ENCODE measurements at regions not wholly inside any gene's neighbourhood (a gene's known extent, or its start where the extent isn't known, plus 50 kb on each side); places are given as distances from the start of the nearest gene placed in this dataset.
"Not testable (repeated sequence)": the region's sequence is repeated elsewhere in the genome, so short reads cannot be mapped to it uniquely, and the experiment has no call there.

DNA sequence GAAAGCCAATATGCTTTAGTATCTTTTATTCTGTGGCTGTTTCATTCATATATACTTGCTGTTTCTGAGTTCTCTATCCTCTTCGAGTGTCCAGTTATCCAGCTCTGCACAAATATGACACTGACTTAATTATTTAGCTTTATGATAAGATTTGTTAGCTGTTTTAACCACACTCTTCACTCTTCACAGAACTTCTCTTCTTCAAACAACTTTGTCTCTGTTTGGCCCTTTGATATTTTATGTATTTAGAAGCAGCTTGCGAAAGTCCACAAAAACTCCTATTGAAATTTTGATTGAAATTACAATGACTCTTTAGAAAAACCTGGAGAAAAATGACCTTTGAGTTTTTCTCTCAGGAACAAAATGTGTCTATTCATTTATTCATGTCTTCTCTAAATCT lies 407.0 kb downstream of the CPS1 start:
- DNase-seq = no peak

DNA sequence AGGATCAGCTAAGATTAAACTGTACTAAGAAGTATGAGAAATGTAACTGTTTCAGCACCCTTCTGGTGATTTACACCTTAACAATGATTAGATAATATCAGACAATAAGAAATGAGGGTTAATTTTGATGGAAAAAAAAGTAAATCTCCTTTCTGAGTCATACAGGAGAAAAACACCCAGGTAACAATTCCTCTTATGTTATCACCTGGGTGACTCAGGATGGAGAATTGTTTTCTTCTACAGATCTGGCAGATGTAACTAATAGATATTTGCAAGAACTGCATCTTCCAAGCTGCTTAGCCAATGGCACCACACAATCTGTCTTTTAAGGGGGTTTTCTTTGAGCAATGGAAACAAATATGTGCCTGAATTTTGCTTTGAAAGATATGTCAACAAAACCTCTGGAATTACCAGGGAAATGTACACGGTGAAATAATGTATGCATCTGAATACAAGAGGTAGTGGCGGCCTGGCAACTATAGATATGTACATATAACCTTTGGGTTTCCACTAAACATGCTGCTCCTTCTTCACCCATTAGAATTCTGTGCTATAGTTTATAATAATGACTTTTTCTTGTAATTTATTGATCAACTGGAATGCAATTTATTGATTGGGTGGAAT lies 407.9 kb downstream of the CPS1 start:
- no peak for DNase-seq

DNA sequence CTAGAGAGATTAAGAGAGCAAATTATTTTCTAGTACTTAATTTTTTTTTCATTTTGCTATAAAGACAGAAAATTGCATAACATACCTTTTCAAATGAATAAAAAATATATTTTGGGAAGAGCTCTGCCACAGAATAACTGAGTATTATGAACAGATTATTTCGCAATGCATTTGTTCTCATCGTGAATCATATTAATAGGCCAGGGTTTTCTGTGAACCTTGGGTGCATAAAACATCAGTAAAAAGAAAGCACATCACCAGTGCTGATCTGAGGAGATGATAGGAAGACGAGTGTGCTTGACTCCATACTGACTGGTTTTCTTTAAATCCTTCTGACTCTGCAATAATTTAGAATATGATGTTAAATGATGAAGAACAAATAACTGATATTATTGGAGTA lies 409.1 kb downstream of the CPS1 start:
- DNase-seq = no peak

DNA sequence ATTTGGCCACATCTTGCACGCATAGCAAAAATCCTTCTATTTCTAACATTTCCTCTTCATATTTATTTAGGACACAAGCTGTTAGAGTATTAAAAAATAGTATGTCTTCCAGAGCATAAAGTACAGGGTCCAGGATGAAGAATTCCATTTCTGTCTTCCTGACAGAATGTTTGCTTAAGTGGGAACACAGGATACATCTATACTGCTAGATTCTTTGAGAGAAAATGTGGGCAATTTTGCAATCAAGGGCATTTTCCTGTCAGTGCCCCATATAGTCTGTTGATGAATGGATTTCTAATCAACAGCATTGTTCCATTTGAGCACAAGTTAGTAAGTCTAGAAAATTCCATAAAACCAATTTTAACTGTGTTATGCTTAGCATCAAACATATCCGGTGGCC lies 409.9 kb downstream of the CPS1 start:
- no peak for DNase-seq

DNA sequence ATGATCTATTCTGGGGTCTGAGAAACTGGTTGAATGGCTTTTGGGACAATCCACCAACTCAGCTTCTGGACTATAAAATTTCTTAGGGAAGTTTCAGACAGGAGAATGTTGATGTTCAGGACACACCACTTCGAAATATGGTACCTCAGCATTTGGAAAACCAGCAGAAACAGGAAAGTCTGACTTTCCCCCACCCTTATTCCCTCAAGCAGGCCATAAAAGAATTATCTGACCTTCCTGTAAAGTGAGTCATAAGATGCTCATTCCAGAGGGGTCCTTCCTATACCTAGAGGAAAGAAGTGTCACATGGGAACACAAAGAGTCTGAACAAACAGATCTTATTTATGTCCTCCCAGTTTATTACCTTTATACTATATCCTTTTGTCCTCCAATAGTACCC lies 415.0 kb downstream of the CPS1 start:
- DNase-seq = no peak

DNA sequence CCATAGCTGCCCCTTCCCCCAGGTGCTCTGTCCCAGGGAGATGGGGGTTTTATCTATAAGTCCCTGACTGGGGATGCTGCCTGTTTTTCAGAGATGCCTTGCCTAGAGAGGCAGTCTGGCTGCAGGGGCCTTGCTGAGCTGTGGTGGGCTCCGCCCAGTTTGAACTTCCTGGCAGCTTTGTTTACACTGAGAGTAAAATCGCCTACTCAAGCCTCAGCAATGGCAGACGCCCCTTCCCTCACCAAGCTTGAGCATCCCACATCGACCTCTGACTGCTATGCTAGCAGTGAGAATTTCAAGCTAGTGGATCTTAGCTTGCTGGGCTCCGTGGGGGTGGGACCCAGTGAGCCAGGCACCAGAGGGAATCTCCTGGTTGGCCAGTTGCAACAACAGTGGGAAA lies 430.4 kb downstream of the CPS1 start:
- DNase-seq = not testable (repeated sequence)

DNA sequence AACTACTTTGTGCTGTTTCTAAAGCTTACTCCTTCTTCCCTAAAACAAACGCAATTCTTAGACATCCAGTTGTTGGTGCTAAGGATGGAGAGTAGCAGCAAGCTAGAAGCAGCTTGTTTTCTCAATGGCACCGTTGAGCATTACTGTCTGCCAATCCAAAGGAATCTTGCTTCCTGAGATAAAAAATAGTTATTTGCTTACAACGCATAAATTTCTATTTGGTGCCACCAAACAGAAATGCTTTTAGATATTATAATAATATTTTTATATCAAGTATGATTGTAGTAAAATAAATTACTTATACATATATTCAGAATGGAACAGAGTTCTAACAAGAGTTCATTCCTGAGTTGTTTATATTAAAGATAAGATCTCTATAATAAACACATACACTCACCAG lies 434.7 kb downstream of the CPS1 start:
- DNase-seq = no peak

DNA sequence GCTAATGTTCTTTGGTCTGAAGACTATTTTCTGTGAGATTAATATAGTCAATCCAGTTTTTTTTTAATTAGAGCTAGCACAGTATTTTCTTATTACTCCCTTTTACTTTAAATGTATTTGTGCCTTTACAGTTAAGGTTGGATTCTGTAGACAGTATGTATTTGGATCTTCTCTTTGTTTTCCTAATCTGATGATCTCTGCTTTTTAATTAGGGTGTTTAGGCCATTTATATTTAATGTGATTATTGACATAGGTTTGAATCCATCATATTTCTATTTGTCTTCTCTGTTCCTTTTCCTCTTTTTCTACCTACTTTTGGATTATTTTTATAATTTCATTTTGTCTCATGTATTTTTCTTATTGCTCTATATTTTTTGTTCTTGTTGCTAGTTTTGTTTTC lies 437.7 kb downstream of the CPS1 start:
- DNase-seq = no peak

DNA sequence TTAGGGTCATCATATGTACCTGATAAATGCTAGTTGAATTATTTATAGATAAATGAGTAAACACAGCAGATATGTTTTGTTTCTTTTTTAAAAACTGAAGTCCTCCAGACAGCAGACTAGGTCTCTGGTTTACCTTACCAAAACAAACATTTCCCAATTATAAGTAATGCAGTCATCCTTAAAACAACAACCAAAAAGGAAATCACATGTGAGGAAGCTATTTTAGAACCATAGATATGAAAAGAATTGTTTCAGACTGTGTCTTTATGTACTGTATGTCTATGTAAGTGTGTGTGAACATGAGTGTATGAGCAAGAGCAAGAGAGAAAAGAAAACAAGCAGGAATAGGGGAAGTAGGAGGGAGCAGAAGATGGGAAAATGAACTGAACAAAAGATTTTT lies 441.0 kb downstream of the CPS1 start:
- no peak for DNase-seq

DNA sequence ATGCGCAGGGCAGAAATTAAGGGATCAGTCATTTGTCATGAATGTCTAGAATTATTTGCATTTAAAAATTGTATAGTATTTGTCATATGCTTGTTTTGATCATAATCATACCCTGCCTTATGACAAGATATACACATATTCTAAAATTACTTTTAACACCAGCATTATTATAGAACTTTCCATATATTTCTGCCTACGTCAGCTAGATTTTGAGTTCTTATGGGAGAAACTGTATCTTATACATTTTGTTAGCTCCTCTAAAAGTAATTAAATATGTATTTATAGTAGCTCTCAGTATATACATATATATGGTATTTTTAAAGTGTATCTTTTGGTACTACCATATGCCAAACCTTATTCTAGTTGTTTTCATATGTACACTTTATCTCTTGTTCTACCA lies 441.9 kb downstream of the CPS1 start:
- DNase-seq = no peak

DNA sequence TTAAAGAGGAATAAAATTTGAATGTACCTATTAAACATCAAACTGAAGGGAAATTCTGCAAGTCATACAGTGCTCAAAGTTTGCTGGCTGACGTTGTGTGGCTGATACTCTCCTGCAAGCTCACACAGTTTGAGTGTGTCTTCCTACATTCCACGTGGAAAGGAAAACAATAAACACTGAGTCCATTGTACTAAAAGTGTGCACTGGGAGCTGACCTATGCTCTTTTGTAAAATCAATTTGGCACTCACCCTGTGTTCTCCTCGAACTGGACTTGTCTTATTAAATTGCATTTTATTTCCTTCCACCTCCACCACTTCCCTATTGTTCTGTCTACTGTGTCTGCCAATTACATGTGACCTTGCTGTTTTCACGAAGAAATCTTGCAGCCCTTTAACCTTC lies 458.0 kb downstream of the CPS1 start:
- DNase-seq = no peak

DNA sequence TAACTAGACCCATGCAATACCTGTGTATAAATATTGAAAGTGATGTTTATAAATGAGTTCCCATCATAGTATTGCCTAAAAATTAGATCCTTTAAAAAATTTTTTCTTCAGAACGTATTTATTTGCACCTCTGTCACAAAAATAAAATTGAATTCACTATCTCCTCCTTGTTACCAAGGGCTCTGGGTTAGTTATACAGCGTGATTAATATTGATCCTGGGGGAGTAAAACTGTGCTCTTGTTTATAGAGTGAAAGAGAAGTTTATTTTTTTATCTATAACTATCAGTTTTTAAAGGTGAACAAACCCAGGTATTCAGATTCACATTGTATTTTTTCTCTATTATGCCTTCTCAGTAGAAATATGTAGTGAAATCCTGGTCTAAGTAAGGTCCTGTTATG lies 458.5 kb downstream of the CPS1 start:
- DNase-seq = no peak

DNA sequence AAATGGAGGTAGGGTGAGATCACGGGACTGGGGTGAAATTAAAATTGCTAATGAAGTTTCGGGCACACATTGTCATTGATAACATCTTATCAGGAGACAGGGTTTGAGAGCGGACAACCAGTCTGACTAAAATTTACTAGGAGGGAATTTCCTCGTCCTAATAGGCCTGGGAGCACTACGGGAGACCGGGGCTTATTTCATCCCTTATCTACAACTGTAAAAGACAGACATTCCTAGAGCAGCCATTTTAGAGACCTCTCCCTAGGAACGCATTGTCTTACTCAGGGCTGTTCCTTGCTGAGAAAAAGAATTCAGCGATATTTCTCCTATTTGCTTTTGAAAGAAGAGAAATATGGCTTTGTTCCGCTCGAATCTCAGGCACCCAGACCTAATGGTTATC lies 468.7 kb downstream of the CPS1 start:
- not testable (repeated sequence) for DNase-seq

DNA sequence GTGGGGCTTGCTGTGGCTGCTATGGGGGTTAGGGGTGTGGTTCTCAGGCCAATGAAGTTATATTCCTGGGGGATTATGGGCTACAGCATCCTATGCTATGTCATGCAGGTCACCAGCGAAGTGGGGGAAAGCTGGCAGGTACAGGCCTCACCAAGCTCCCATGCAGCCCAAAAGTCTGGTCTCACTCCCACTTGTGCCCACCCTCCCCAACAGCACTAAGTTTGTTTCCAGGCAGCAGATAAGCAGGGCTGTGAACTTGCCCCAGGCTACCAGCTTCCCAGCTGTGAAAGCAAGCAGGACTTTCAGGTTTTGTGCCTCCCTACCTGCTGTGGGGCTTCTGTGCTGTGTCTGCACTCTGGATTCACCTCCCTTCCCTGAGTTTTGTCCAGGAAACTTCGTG lies 469.7 kb downstream of the CPS1 start:
- no peak for DNase-seq

DNA sequence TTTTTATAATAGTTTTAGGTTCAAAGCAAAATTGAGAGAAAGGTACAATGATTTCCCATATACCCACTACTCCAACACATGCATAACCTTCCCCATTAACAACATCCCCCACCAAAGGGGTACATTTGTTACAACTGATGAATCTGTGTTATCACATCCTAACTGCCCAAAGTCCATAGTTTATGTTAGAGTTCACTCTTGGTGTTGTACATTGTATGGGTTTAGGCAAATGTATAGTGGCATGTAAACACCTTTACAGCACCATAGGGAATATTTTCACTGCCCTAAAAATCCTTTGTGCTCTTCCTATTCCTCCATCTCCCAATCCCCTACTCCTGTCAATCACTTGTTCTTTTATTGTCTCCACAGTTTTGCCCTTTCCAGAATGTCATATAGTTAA lies 471.6 kb downstream of the CPS1 start:
- no peak for DNase-seq

DNA sequence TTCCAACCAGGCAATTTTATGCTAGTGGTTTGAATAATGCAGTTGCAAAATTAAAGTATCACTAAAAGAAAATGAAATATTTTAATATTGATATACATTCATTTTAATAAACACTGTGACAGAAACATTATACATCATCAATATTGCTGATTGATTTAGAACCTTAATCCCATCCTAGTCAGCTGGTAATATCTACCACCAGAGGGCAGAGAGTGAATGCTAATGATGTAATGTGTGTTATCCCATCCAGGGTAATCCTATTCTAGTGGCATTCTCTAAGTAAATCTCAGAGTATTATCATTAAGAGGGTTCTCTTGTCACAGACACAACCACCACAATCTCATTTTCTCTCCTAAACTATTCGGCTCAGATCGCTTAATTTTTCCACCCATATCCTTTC lies 477.4 kb downstream of the CPS1 start:
- no peak for DNase-seq

DNA sequence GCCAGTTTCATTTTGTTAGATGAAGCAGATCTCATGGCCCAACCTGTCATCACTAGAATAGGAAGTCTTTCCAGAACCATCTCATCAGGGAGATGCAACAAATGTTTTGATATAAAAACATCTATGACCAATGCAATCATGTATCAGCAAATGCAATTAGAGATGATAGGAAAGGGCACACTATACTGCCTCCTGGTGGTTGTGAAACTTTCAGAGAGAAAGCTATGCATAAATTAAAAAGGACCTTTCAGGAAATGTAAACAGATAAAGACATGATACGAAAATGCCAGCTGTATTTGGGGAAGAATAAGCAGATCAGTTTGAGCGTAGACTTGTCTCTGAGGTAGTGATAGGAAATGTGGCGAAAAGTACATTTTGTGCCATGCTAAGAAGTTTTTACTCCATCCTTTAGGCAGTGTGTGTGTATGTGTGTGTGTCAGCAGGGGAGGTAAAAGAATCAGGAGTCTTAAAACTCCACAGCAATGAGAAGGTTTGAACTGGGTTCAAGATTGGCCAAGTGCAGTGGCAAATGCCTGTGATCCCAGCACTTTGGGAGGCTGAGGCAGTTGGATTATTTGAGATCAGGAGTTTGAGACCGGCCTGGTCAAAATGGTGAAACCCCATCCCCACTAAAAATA lies 479.3 kb downstream of the CPS1 start:
- DNase-seq = peak; percentile 23

DNA sequence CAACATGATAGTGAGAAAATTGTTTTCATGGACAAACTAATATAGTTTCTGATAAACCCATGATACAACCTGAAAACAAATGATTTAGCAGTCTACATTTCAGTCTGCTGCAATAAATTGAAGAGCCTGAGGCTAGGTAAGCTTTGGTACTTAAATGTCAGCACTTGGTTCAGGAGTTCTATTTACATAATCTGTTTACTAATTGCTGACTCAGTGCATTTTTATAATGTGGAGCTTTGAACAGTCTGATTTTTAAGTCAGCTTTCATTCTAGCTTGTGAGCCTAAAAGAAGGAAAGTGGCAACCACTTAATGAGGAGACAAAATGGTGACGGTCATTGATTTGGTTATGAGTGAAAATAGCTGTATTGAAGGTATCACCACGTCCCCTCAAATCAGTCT lies 488.6 kb downstream of the CPS1 start:
- no peak for DNase-seq

DNA sequence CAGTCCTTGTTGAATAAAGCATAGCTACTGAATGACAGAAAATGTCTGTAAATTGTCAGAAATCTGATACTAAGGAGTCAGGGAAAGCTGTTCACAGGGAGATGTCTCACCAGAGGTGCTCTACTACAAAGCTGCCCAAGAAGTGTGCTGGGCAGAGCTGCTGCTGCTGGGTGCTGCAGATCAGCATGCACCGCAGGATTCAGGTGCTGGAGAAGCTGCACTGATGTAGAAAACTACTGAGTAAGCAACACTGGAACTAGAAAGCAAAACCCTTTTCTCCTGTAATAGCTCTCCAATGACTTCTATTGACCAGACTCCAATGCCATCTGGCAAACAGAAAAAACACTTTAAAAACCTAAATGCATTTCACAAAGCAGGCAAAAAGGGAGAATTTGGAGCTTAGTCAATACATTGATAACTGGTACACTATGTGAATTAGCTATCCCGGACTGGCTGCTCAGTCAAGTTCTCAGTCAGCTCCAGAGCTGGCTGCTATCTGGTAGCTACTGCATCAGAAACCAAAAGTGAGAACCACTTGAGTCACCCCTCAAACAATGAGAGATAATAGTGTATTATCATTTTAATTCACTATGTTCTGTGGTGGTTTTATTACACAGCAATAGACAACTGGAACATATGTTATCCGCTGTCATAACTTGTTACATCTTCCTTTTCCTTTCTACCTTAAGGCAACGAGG lies 493.1 kb downstream of the CPS1 start:
- DNase-seq = no peak

DNA sequence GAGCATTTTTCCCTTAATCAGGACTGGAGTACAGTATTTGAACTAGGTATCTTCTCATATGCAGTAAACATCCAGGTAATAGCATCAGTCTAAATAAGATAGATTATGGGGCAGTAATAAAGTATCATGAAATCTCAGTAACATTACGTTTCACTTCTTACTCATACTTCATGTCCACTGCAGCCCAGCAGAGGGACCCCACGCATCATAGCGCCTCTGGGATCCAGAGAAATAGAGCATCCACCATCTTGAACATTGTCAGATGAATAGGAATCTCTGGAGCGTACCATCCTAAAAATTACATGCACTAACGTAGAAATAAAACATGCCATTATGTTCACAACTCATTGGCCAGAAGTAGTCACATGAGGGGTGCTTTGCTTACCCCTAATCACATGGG lies 499.0 kb downstream of the CPS1 start:
- peak; percentile 42 for DNase-seq

DNA sequence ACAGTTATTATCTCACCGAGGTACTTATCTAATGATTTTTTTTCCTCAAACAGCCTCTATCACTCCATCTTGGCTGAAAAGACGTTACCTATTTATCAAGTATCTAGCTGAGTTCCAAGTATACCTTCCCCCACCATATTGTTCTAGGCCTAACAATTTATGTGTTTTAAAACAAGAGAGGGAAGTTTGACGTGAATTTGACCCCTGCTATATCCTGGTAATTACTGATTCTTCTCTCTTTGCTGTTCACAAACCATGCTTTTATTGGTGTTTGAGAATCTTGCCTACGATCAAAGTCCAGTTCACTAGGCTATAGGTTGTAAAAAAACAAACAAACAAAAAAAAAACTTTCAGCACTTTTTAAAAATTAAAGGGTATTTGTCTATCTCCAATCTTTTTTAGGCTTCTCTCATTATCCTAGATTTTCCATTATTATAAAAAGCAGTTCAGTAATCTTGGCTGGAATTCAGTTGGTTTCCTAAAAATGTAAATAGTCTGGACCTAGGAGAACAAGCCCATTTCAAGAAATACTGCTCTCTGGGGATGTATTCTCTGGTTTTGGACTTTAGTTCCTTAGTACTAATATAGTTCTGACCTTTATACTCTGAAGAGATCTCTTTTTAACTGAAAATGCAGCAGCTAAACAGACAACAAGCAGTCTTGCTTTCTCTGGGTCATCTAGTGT lies 505.4 kb downstream of the CPS1 start:
- DNase-seq = no peak

DNA sequence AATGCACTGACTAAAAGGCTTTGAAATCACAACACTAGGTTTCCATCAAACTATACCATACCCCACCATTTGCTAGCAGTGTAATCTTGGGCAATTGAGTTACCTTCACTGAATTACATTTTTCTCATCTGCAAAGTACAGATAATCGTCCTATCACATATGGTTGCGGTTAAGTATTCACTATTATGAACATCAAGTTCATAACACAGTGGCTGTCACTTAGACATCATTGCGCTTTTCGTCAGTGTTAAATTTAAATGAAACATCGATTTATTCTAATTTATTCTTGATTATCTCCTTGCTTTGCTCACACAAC lies 505.9 kb downstream of the CPS1 start:
- no peak for DNase-seq

DNA sequence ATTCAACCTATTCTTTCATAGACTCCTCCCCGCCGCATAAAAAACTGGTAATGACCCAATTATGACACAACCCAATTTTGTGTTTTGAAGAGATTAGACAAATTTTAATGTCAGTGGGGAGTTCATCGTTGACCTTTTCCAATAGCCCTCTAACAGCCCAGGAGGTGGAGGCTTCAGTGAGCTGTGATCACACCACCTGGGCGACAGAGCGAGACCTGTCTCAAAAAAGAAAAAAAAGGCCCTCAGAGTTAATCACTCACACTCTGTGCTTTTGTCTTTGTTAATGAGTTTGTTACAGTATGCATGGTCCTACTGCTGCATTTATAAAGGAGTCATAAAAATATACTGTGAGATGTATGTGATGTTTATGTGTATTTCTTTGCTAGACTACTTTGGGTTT lies 510.6 kb downstream of the CPS1 start:
- no peak for DNase-seq

DNA sequence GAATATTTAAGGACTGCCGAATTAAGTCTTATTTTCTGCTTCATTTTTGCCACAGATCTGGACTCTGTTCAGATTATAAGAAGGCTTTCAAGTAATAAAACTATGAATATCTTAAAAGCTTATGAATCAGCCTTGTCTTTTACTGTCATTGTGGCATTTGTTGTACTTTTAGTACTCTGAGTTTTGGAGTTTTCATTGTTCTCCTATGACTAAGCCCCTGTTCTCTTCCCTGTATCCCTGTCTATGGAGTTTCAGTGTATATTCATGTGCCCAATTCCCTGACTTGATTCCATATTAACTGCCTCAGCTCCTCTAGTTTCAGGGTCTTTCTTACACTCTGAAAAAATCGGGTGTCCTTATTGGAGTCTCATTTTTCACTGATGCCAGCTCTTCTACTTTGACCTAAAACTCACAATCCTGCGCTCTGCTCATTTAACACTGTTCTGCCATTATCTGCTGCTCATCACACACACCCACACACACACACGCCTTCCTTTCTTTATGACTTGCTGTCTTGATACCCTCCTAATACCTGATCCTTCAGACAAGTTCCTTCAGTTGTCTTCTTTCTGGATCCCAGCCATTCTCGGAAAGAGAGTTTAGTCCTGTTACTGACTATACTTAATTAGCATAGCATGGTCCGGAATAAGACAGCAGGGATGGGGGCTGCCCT lies 511.8 kb downstream of the CPS1 start:
- peak; percentile 13 for DNase-seq
